ENCODE measurements at regions not wholly inside any gene's neighbourhood (a gene's known extent, or its start where the extent isn't known, plus 50 kb on each side); places are given as distances from the start of the nearest gene placed in this dataset.

- no peak overlapping the region for H3K27ac ChIP-seq (ENCODE audit: low read depth, low read length)
- no peaks in the 10 kb centered on the region; a peak in 1 of 7 replicates for H3K4me1 ChIP-seq (replicated peaks in 1 of 4; ENCODE audit: control insufficient read depth in 3 of 4, insufficient read depth in 4 of 4, low read length in 3 of 4)
Measured at GRCh38 chr2:173667014-173667413, 298.2 kb downstream of the SP3 start.

More at GRCh38 chr2:173667014-173667413, 298.2 kb downstream of the SP3 start:
- Histone ChIP-seq H2AFZ (ENCODE audit: low read length) (no peak overlapping the region), H3K4ac (replicated peaks; ENCODE audit: insufficient read length, low read depth, low read length) (no peak overlapping the region), H3K79me2 (ENCODE audit: control insufficient read depth in 1 of 2, insufficient read depth in 2 of 2, low read length in 2 of 2) (no peaks in the 10 kb centered on the region), H3K23me2 (ENCODE audit: low read depth, low read length) (no peaks in the 10 kb centered on the region), H2BK12ac (ENCODE audit: low read depth, low read length) (no peak overlapping the region), H3K27me3 (replicated peaks in 1 of 4; ENCODE audit: control insufficient read depth in 3 of 4, extremely low read depth in 1 of 4, insufficient read depth in 3 of 4, low read length in 3 of 4) (no peaks in the 10 kb centered on the region), H3K4me2 (ENCODE audit: insufficient read depth in 1 of 2, low read depth in 2 of 2, low read length in 2 of 2) (no peak overlapping the region), H2BK20ac (ENCODE audit: low read length) (no peak overlapping the region), H2BK120ac (replicated peaks; ENCODE audit: low read depth, low read length) (no peak overlapping the region), H3K9me3 (ENCODE audit: insufficient read depth in 2 of 2, low read depth in 1 of 2, low read length in 1 of 2) (no peaks in the 10 kb centered on the region), H3K79me1 (ENCODE audit: low read depth, low read length) (no peaks in the 10 kb centered on the region), H3K23ac (ENCODE audit: insufficient read length) (no peak overlapping the region), H3K9ac (replicated peaks in 1 of 4; ENCODE audit: extremely low read depth in 1 of 4, low read depth in 3 of 4, low read length in 3 of 4) (no peak overlapping the region), H4K20me1 (replicated peaks in 1 of 2; ENCODE audit: control insufficient read depth in 1 of 2, insufficient read depth in 2 of 2, low read length in 2 of 2) (no peaks in the 10 kb centered on the region), H3K36me3 (ENCODE audit: control insufficient read depth in 2 of 4, insufficient read depth in 4 of 4, low read length in 3 of 4) (no peaks in the 10 kb centered on the region), H3K18ac (ENCODE audit: extremely low read depth, low read length) (no peak overlapping the region), H4K8ac (ENCODE audit: extremely low read depth, insufficient read depth, low read length) (no peak overlapping the region), H3K56ac (replicated peaks; ENCODE audit: insufficient read length, low read depth, low read length) (no peak overlapping the region), H4K91ac (replicated peaks; ENCODE audit: insufficient read length, low read length) (no peak overlapping the region), H2BK15ac (ENCODE audit: low read length) (no peak overlapping the region), H3K14ac (ENCODE audit: insufficient read length) (no peak overlapping the region), H2AK5ac (ENCODE audit: low read depth, low read length) (no peak overlapping the region), H3K4me3 (ENCODE audit: extremely low read depth in 1 of 4, insufficient read depth in 2 of 4, low read depth in 3 of 4, low read length in 4 of 4) (no peak overlapping the region), H4K5ac (ENCODE audit: insufficient read length, low read depth, low read length) (no peak overlapping the region), H2BK5ac (ENCODE audit: low read depth, low read length) (no peak overlapping the region)
- 85% methylated on average over 3 of the region's 3 CpGs; no CpG with 5 or more reads in 1 of the 2 experiments for WGBS, 2 experiments (ENCODE audit: extremely low coverage in 1 of 2, insufficient coverage in 1 of 2, insufficient read length in 1 of 2, insufficient replicate concordance in 2 of 2, low coverage in 1 of 2, low lambda C conversion rate in 2 of 2, missing lambda C conversion rate in 1 of 2)
- CTCF ChIA-PET (ENCODE audit: partially characterized antibody): interaction anchor here (0.6 kb wide), 1 partner anchor 332 kb away, joined by 3 read pairs; no protein-coding TSS in a partner anchor
- no peak for TF ChIP-seq JUN (IDR thresholded peaks at IDR 0.05; ENCODE audit: low read depth, low read length)
- TF ChIP-seq RBBP5 (IDR thresholded peaks at IDR 0.05; ENCODE audit: borderline replicate concordance, low read depth, low read length): no peak
- no peak for TF ChIP-seq SIX5 (IDR thresholded peaks at IDR 0.05; ENCODE audit: low read depth, low read length)
- TF ChIP-seq, protein P1, sequence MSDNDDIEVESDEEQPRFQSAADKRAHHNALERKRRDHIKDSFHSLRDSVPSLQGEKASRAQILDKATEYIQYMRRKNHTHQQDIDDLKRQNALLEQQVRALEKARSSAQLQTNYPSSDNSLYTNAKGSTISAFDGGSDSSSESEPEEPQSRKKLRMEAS (IDR thresholded peaks at IDR 0.05): no peak
- no peak for TF ChIP-seq YY1 (IDR thresholded peaks at IDR 0.05; ENCODE audit: low read depth, low read length)
- TF ChIP-seq EP300 (IDR thresholded peaks at IDR 0.05; ENCODE audit: borderline replicate concordance in 1 of 2, low read depth in 2 of 2, low read length in 2 of 2): no peak
- no peak for TF ChIP-seq HDAC2 (IDR thresholded peaks at IDR 0.05; ENCODE audit: borderline replicate concordance in 1 of 2, low read depth in 2 of 2, low read length in 2 of 2)
- no peak for TF ChIP-seq SUZ12 (IDR thresholded peaks at IDR 0.05; ENCODE audit: low read length)
- no peak for TF ChIP-seq BRCA1 (IDR thresholded peaks at IDR 0.05; ENCODE audit: low read depth, low read length)
- no peak for TF ChIP-seq HDAC6 (IDR thresholded peaks at IDR 0.05; ENCODE audit: low read depth, low read length)
- no peak for TF ChIP-seq CTBP2 (IDR thresholded peaks at IDR 0.05; ENCODE audit: borderline replicate concordance, insufficient read depth, insufficient read length, low read length)
- TF ChIP-seq NRF1 (IDR thresholded peaks at IDR 0.05; ENCODE audit: low read depth, low read length): no peak
- TF ChIP-seq SP1 (IDR thresholded peaks at IDR 0.05; ENCODE audit: low read depth, low read length): no peak
- no peak for TF ChIP-seq FOSL1 (IDR thresholded peaks at IDR 0.05; ENCODE audit: insufficient read depth, low read depth, low read length)
- no peak for TF ChIP-seq CHD2 (IDR thresholded peaks at IDR 0.05; ENCODE audit: low read length)
- FAIRE-seq (no peak), DNase-seq (ENCODE audit: low read depth in 1 of 2, low spot score in 2 of 2) (no peak)
- POLR2A ChIA-PET (ENCODE audit: partially characterized antibody): interaction anchor here (0.5 kb wide), 1 partner anchor 360 kb away, joined by 4 read pairs; no protein-coding TSS in a partner anchor
